Breast epithelium (tissue), 3 donors: ENCODE measurements at regions not wholly inside any gene's neighbourhood (a gene's known extent, or its start where the extent isn't known, plus 50 kb on each side); places are given as distances from the start of the nearest gene placed in this dataset.

ENCODE experiments used
- CTCF ChIP-seq, 3 donors: fragments of 450-650 bp; IDR thresholded peaks; one replicate each; pipeline ENCODE4 v1.5.1; 2016 to 2017; ENCODE audit warnings: antibody characterized with exemption in 3 of 3, mild to moderate bottlenecking in 3 of 3, moderate library complexity in 3 of 3
- POLR2A ChIP-seq: fragments of 450-650 bp; IDR thresholded peaks from one replicate; pipeline ENCODE4 v1.6.1; 2016; ENCODE audit warnings: antibody characterized with exemption, mild to moderate bottlenecking, moderate library complexity
- POLR2AphosphoS5 ChIP-seq, 3 donors: sonication (generic); formaldehyde crosslinking; IDR thresholded peaks; one replicate each; pipeline ENCODE4 v1.6.1; 2017; ENCODE audit warnings: antibody characterized with exemption in 3 of 3

- TF ChIP-seq POLR2AphosphoS5 (IDR thresholded peaks at IDR 0.05) (no peak), CTCF (IDR thresholded peaks at IDR 0.05) (no peak), POLR2A (no peak)
Observed at GRCh38 chr10:55464083-55464482, 663.1 kb upstream of the PCDH15 start.
